ENCODE measurements at regions not wholly inside any gene's neighbourhood (a gene's known extent, or its start where the extent isn't known, plus 50 kb on each side); places are given as distances from the start of the nearest gene placed in this dataset.

DNA sequence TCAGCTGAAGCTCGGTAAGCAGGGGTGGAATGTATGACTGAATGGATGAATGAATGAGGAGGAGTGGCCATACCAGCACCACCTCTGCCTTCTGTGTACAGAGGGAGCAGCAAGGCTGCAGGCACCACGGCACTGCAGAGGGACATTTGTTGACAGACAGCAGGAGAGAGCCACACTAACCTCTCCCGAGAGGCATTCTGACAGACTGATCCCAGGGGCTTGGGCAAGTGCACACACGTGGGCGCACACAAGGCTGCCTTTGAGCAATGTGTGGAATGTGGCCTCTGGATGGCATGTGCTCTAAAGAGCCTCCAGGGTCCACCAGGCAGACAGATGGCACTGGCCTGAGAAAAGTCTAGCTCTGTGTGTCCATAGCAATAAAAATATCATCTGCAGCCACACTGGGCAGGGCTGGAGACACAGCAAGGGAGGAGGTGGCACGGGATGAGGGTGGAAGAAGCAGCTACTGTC, 111.8 kb downstream of the ACTL7B start:
- TF ChIP-seq POLR2A (IDR thresholded peaks at IDR 0.05), result no peak
- TF ChIP-seq, protein P1, sequence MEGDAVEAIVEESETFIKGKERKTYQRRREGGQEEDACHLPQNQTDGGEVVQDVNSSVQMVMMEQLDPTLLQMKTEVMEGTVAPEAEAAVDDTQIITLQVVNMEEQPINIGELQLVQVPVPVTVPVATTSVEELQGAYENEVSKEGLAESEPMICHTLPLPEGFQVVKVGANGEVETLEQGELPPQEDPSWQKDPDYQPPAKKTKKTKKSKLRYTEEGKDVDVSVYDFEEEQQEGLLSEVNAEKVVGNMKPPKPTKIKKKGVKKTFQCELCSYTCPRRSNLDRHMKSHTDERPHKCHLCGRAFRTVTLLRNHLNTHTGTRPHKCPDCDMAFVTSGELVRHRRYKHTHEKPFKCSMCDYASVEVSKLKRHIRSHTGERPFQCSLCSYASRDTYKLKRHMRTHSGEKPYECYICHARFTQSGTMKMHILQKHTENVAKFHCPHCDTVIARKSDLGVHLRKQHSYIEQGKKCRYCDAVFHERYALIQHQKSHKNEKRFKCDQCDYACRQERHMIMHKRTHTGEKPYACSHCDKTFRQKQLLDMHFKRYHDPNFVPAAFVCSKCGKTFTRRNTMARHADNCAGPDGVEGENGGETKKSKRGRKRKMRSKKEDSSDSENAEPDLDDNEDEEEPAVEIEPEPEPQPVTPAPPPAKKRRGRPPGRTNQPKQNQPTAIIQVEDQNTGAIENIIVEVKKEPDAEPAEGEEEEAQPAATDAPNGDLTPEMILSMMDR (IDR thresholded peaks at IDR 0.05), result no peak
